Stimulated activated naive CD8-positive, alpha-beta T cell treated with anti-CD3 and anti-CD28 coated beads, Interleukin-15, Interleukin-2, amounts not matched to agents 100 ng/mL and 50 ng/mL, for 24 hours (primary cell): ENCODE measurements at regions not wholly inside any gene's neighbourhood (a gene's known extent, or its start where the extent isn't known, plus 50 kb on each side); places are given as distances from the start of the nearest gene placed in this dataset.

Experiments
- H3K27ac Mint-ChIP-seq: one replicate; pipeline ENCODE4 v1.8.0; 2021; ENCODE audit warnings: mild to moderate bottlenecking, mixed read lengths
- H3K27me3 Mint-ChIP-seq: one replicate; pipeline ENCODE4 v1.8.0; 2021; ENCODE audit warnings: mixed read lengths
- H3K36me3 Mint-ChIP-seq: one replicate; pipeline ENCODE4 v1.8.0; 2021; ENCODE audit warnings: low read depth, mixed read lengths
- H3K4me1 Mint-ChIP-seq: one replicate; pipeline ENCODE4 v1.8.0; 2021; ENCODE audit warnings: low read depth, mixed read lengths
- H3K4me3 Mint-ChIP-seq: one replicate; pipeline ENCODE4 v1.8.0; 2021; ENCODE audit warnings: mild to moderate bottlenecking, mixed read lengths
- H3K9me3 Mint-ChIP-seq: one replicate; pipeline ENCODE4 v1.8.0; 2021; ENCODE audit warnings: mixed read lengths

DNA sequence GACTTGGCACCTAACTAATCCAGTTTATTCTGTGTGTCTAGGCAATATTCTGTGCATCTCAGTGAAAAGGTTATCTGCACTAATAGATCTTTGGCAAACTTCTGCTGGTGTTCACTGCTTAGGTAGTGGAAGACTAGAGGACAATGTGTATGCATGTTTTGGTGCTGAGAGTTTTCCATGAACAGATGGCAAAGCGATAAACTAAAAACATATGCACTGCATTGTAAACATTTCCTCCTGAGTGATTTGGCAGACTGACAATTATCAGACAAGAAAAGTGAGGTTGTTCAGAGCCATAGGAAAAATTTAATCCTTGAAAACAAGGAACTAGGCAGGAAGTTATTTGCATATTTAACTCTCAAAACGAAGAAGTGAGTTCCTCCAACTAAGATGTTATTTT lies 400.4 kb downstream of the ATP23 start:
- H3K4me3 Mint-ChIP-seq, result no peak overlapping the region
- no peaks in the 10 kb centered on the region for H3K4me1 Mint-ChIP-seq
- H3K27ac Mint-ChIP-seq, result no peak overlapping the region
- no peaks in the 10 kb centered on the region for H3K36me3 Mint-ChIP-seq
- H3K9me3 Mint-ChIP-seq, result no peaks in the 10 kb centered on the region
- peaks cover 12% of the 10 kb centered on the region for H3K27me3 Mint-ChIP-seq

- H3K27me3 Mint-ChIP-seq, result peaks cover 16% of the 10 kb centered on the region
- no peaks in the 10 kb centered on the region for H3K9me3 Mint-ChIP-seq
- no peaks in the 10 kb centered on the region for H3K4me1 Mint-ChIP-seq
- H3K4me3 Mint-ChIP-seq, result no peak overlapping the region
- H3K27ac Mint-ChIP-seq, result no peak overlapping the region
- H3K36me3 Mint-ChIP-seq, result no peaks in the 10 kb centered on the region
Measured at GRCh38 chr12:58342736-58343135, 401.4 kb downstream of the ATP23 start.

GRCh38 chr12:58346032-58346632 lies 404.8 kb downstream of the ATP23 start:
- H3K27ac Mint-ChIP-seq, result no peak overlapping the region
- H3K4me3 Mint-ChIP-seq, result no peak overlapping the region
- H3K27me3 Mint-ChIP-seq, result peaks cover 24% of the 10 kb centered on the region
- H3K36me3 Mint-ChIP-seq, result no peaks in the 10 kb centered on the region
- no peaks in the 10 kb centered on the region for H3K9me3 Mint-ChIP-seq
- H3K4me1 Mint-ChIP-seq, result no peaks in the 10 kb centered on the region

DNA sequence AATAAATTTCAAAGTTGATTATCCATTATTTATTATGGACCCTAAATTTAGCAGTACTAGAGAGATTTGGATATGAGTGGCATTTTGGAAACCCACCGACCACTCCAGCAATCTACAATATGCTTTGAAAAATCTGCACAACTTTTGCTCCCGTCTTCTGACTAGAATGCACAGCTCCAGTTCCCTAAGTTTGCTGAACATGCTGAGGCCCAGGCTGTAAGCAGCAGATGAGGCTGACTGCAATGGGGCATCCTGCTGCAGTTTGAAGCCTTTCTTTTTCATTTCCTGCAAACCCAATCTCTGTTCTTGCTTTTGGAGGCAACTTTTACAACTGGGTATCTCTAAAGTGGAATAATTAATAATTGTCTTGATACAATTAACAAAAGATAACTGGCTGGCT lies 405.8 kb downstream of the ATP23 start:
- Mint-ChIP-seq H3K27ac (no peak overlapping the region), H3K9me3 (no peaks in the 10 kb centered on the region)

DNA sequence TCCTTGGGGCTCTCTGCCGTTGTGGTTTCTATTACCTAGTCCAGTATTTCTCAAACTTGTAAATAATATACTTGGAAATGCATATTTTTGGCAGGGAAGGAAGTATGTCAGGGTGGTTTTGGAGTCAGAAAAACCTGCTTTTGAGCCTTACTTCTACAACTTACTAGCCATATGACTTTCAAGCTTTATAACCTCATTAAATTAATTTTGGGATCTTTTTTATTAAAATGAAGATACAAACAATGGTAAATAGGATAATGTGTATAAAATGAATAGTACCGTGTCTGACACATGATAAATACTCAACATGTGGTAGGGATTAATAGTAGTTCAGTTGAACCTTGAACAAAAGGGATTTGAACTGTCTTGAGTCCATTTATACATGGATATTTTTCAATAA lies 406.3 kb downstream of the ATP23 start:
- H3K9me3 Mint-ChIP-seq, result no peaks in the 10 kb centered on the region
- no peak overlapping the region for H3K27ac Mint-ChIP-seq
- peaks cover 25% of the 10 kb centered on the region for H3K27me3 Mint-ChIP-seq
- no peaks in the 10 kb centered on the region for H3K36me3 Mint-ChIP-seq
- no peak overlapping the region for H3K4me3 Mint-ChIP-seq
- H3K4me1 Mint-ChIP-seq, result no peaks in the 10 kb centered on the region

More for the DNA sequence above, 405.8 kb downstream of the ATP23 start:
- Mint-ChIP-seq H3K27me3 (peaks cover 25% of the 10 kb centered on the region), H3K36me3 (no peaks in the 10 kb centered on the region), H3K4me1 (no peaks in the 10 kb centered on the region), H3K4me3 (no peak overlapping the region)

- H3K27me3 Mint-ChIP-seq, result peaks cover 19% of the 10 kb centered on the region
- H3K4me3 Mint-ChIP-seq, result no peak overlapping the region
- H3K9me3 Mint-ChIP-seq, result no peaks in the 10 kb centered on the region
- H3K36me3 Mint-ChIP-seq, result no peaks in the 10 kb centered on the region
- H3K27ac Mint-ChIP-seq, result no peak overlapping the region
- H3K4me1 Mint-ChIP-seq, result no peaks in the 10 kb centered on the region
Measured at GRCh38 chr12:58349161-58349560, 407.8 kb downstream of the ATP23 start.

DNA sequence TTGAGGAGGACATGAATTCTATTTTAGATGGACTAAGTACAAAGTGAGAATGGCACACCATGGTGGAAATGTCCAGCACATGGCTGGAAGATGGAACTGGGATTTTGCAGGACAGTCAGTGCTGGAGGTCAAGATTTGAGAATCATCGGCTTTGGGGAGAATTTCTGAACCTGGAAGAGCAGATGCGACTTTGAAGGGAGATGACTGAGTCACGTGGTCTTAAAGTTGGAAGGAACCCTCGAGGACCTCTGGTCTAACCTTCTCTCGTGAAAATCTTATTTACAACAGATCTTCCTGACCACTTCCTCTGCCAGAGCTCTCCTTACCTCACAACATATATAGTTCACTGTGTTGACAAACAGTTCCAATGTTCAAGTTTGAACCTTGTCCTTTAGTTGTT lies 415.4 kb downstream of the ATP23 start:
- H3K4me3 Mint-ChIP-seq, result no peak overlapping the region
- no peaks in the 10 kb centered on the region for H3K4me1 Mint-ChIP-seq
- H3K27ac Mint-ChIP-seq, result no peak overlapping the region
- H3K36me3 Mint-ChIP-seq, result no peaks in the 10 kb centered on the region
- no peaks in the 10 kb centered on the region for H3K9me3 Mint-ChIP-seq
- peaks cover 2% of the 10 kb centered on the region for H3K27me3 Mint-ChIP-seq

DNA sequence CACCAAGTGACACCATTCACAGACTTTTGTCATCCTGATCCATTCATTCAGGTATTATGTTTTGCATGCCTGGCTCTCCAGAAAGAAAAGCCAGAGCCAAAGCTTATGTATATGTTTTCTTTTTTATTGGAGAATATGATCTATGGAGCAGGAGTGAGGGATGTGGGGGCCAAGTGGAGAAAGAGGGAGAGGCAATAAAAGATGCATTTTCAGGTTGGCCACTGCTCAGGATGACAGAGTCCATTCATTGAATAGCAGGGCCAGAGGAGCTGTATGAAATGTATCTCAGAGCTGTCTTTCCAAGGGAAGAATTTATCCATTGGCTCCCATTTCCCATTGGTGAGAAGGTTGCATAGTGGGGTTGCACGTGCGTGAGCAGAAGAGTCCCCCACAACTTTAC lies 416.1 kb downstream of the ATP23 start:
- H3K27me3 Mint-ChIP-seq, result peaks cover 5% of the 10 kb centered on the region
- H3K4me1 Mint-ChIP-seq, result no peaks in the 10 kb centered on the region
- H3K9me3 Mint-ChIP-seq, result no peaks in the 10 kb centered on the region
- no peaks in the 10 kb centered on the region for H3K36me3 Mint-ChIP-seq
- H3K4me3 Mint-ChIP-seq, result no peak overlapping the region
- H3K27ac Mint-ChIP-seq, result no peak overlapping the region

DNA sequence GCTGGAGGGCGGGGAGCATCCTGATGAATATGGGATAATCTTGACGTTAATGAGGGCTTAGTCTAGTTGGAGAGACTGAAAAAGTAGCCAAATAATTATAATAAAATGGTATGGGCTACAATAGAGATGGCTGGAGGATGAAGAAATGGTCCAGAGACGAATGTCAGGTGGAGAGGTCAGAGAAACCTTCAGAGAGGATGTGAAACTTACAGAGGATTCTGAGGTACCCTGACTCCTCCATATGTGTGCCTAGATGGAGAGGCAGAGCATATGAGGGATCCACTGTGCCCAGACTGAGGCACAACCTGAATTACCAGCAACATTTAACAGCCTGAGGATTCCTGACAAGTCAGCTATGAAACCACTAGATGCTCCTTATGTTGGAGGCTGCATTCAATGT lies 417.0 kb downstream of the ATP23 start:
- H3K4me1 Mint-ChIP-seq, result no peaks in the 10 kb centered on the region
- H3K4me3 Mint-ChIP-seq, result no peak overlapping the region
- H3K9me3 Mint-ChIP-seq, result no peaks in the 10 kb centered on the region
- no peaks in the 10 kb centered on the region for H3K36me3 Mint-ChIP-seq
- peaks cover 5% of the 10 kb centered on the region for H3K27me3 Mint-ChIP-seq
- H3K27ac Mint-ChIP-seq, result no peak overlapping the region

GRCh38 chr12:58359084-58359483 lies 417.7 kb downstream of the ATP23 start:
- peaks cover 5% of the 10 kb centered on the region for H3K27me3 Mint-ChIP-seq
- H3K4me3 Mint-ChIP-seq, result no peak overlapping the region
- no peaks in the 10 kb centered on the region for H3K4me1 Mint-ChIP-seq
- no peaks in the 10 kb centered on the region for H3K9me3 Mint-ChIP-seq
- H3K27ac Mint-ChIP-seq, result no peak overlapping the region
- H3K36me3 Mint-ChIP-seq, result no peaks in the 10 kb centered on the region

DNA sequence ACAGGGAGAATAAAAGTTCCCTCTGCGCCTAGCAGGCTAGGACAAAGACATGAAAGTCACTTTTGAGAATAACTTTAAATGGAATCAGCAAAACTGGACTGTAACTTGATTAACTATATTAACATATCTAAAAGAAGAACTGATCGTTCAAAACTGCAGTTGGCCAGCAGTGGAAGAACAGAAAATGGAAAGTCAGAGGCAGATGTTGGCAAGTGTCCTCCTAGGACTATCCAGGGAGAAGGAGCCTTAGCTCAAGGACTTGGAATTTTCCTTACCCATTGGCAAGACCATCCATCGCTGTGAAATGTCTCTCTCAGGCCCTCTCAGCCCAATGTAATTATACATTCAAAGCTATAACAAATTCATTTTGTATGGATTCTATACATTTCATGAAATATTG lies 419.7 kb downstream of the ATP23 start:
- Mint-ChIP-seq H3K4me1 (no peaks in the 10 kb centered on the region), H3K27ac (no peak overlapping the region), H3K36me3 (no peaks in the 10 kb centered on the region), H3K27me3 (peaks cover 5% of the 10 kb centered on the region), H3K9me3 (no peaks in the 10 kb centered on the region), H3K4me3 (no peak overlapping the region)

DNA sequence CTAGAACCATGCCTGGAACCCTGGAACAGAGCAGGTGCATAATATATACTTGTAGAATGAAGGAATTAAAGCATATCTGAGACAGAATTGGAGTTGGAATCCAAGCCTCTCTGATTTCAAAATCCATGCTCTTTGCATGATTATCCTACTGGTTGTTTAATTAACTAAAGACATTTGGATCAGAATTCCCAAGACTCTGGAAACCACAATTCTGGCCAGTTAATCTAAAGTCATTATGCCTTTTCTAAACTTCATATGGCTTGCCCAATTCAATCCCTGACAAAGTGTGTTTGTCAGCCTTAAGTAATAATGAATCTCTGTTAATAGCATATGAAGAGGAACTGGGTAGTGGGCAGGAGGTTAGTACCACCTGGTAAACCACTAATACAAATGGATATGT lies 422.6 kb downstream of the ATP23 start:
- Mint-ChIP-seq H3K36me3 (no peaks in the 10 kb centered on the region), H3K4me1 (no peaks in the 10 kb centered on the region), H3K27ac (no peak overlapping the region), H3K9me3 (no peaks in the 10 kb centered on the region), H3K4me3 (no peak overlapping the region), H3K27me3 (peaks cover 5% of the 10 kb centered on the region)

DNA sequence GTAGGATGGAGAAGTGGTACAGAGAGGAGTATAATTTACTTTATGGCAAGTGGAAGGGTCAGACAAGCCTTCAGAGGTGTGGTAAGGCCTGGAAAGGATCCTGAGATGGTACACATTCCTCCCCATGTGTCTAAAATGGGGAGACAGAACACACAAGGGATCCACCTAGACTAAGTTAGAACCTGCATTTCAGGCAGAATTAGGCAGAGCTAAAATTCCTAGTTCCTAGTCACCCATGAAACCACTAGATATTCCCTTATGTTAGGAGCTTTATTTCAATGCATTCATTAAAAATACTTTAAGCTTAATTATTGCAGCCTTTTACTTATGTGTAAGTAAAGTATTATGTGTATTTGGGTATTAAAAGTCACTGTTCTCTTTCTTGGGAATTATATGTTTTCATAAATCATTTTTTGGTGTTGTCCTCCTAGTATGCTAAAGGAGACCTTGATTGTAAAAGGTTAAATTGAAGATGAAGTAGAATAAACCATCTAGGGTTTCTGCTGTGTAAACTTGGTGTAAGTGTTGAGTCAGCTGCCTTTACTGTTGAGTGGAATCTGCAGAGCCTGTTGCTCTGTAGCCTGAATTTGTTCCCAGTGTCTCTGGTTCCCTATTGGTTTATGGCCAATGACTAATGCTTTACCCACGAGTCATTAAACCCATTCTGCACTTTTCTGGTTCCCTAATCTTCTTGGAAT lies 423.2 kb downstream of the ATP23 start:
- Mint-ChIP-seq H3K4me3 (no peak overlapping the region), H3K36me3 (no peaks in the 10 kb centered on the region), H3K4me1 (no peaks in the 10 kb centered on the region), H3K27me3 (peaks cover 9% of the 10 kb centered on the region), H3K27ac (no peak overlapping the region), H3K9me3 (no peaks in the 10 kb centered on the region)

DNA sequence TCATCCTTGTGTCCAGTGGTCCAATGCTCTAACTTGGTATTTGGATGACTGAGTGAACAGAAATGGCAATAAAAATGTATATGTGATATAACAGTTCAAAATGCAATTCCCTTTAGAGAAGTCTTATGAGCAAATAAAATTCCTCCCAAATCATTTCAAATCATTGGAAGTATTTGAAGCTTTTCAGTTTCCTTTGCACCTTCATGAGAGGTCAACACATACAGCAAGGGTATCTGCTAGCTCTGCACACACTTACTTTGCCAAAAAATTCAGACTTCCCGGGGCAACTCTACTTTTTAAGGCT lies 423.7 kb downstream of the ATP23 start:
- no peaks in the 10 kb centered on the region for H3K9me3 Mint-ChIP-seq
- no peak overlapping the region for H3K4me3 Mint-ChIP-seq
- H3K27me3 Mint-ChIP-seq, result peaks cover 10% of the 10 kb centered on the region
- no peak overlapping the region for H3K27ac Mint-ChIP-seq
- no peaks in the 10 kb centered on the region for H3K36me3 Mint-ChIP-seq
- H3K4me1 Mint-ChIP-seq, result no peaks in the 10 kb centered on the region

DNA sequence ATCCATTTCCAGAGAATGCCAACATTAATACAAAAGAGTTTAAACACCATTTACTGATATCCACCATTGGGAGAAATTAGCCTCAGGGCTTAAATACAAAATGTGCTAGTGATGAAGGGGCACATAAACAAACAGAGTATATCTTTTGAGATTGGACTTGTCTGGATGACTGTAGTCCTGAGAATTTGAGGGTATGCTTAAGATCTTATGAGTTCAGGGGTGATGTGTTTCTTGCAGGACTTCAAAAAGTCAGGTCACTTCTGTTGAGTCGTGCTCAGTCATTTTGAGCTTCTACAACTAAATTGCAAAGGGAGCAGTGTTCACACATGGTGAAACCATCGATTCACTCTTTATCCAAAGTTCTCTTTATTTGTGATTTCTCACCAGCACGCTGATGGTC lies 425.7 kb downstream of the ATP23 start:
- H3K4me1 Mint-ChIP-seq, result no peaks in the 10 kb centered on the region
- H3K27ac Mint-ChIP-seq, result no peak overlapping the region
- H3K9me3 Mint-ChIP-seq, result peaks cover 11% of the 10 kb centered on the region
- H3K36me3 Mint-ChIP-seq, result no peaks in the 10 kb centered on the region
- no peak overlapping the region for H3K4me3 Mint-ChIP-seq
- H3K27me3 Mint-ChIP-seq, result peaks cover 5% of the 10 kb centered on the region

DNA sequence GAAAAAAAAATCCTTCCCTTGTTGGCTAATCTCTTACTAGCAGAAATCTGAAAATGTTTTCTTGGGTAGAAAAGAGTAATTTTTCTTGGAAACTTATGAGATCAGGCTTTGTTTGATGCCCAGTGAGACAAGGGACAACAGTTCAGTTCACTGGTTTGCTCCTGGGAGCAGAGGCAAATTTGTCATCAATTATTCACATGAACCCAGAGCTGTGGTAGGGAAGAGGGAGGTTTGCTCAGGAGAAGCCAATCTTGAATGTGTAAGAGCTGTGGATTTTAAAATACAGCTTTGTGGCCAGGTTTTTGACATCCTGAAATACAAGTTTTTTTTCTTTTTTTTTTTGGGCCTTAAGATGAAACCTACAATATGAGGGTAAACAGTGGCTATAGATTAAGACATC lies 426.6 kb downstream of the ATP23 start:
- Mint-ChIP-seq H3K4me1 (no peaks in the 10 kb centered on the region), H3K27me3 (peaks cover 5% of the 10 kb centered on the region), H3K36me3 (no peaks in the 10 kb centered on the region), H3K4me3 (no peak overlapping the region), H3K27ac (no peak overlapping the region), H3K9me3 (peaks cover 19% of the 10 kb centered on the region)
